ENCODE measurements at regions not wholly inside any gene's neighbourhood (a gene's known extent, or its start where the extent isn't known, plus 50 kb on each side); places are given as distances from the start of the nearest gene placed in this dataset.

- no peak for DNase-seq
Measured at GRCh38 chr6:40312213-40313015, 274.8 kb downstream of the LRFN2 start.

GRCh38 chr6:40308533-40309306, 278.4 kb downstream of the LRFN2 start:
- peak; percentile 73 for DNase-seq

GRCh38 chr6:40307712-40308111, 279.5 kb downstream of the LRFN2 start:
- no peak for DNase-seq

- DNase-seq, result no peak
Measured at GRCh38 chr6:40302856-40303454, 284.2 kb downstream of the LRFN2 start.

GRCh38 chr6:40299681-40300080, 287.5 kb downstream of the LRFN2 start:
- DNase-seq, result no peak

GRCh38 chr6:40298207-40298606, 289.0 kb downstream of the LRFN2 start:
- DNase-seq, result no peak

- no peak for DNase-seq
Measured at GRCh38 chr6:40295251-40295950, 291.8 kb downstream of the LRFN2 start.

- no peak for DNase-seq
Measured at GRCh38 chr6:40293460-40294185, 293.5 kb downstream of the LRFN2 start.

GRCh38 chr6:40293060-40293459, 294.1 kb downstream of the LRFN2 start:
- DNase-seq, result no peak

GRCh38 chr6:40290816-40291215, 296.3 kb downstream of the LRFN2 start:
- no peak for DNase-seq

- no peak for DNase-seq
Measured at GRCh38 chr6:40288919-40289318, 298.2 kb downstream of the LRFN2 start.

GRCh38 chr6:40287296-40287850, 299.8 kb downstream of the LRFN2 start:
- no peak for DNase-seq

- DNase-seq, result no peak
Measured at GRCh38 chr6:40286721-40287120, 300.4 kb downstream of the LRFN2 start.

GRCh38 chr6:40285996-40286395, 301.2 kb downstream of the LRFN2 start:
- DNase-seq, result no peak

GRCh38 chr6:40285535-40285934, 301.6 kb downstream of the LRFN2 start:
- no peak for DNase-seq

- DNase-seq, result no peak
Measured at GRCh38 chr6:40282986-40283385, 304.2 kb downstream of the LRFN2 start.

- no peak for DNase-seq
Measured at GRCh38 chr6:40281402-40281801, 305.8 kb downstream of the LRFN2 start.

- DNase-seq, result no peak
Measured at GRCh38 chr6:40280231-40280630, 306.9 kb downstream of the LRFN2 start.

- no peak for DNase-seq
Measured at GRCh38 chr6:40276141-40276540, 311.0 kb downstream of the LRFN2 start.

- no peak for DNase-seq
Measured at GRCh38 chr6:40274058-40274457, 313.1 kb downstream of the LRFN2 start.

GRCh38 chr6:40268614-40269013, 318.6 kb downstream of the LRFN2 start:
- DNase-seq, result no peak

- DNase-seq, result no peak
Measured at GRCh38 chr6:40268166-40268565, 319.0 kb downstream of the LRFN2 start.

Measured in stimulated activated CD4-positive, alpha-beta T cell treated with anti-CD3 and anti-CD28 coated beads, Interleukin-15, amount 100 ng/mL, for 24 hours (primary cell).